ENCODE measurements at regions not wholly inside any gene's neighbourhood (a gene's known extent, or its start where the extent isn't known, plus 50 kb on each side); places are given as distances from the start of the nearest gene placed in this dataset.

- TF ChIP-seq CTCF (IDR thresholded peaks at IDR 0.05; ENCODE audit: low read depth, low read length, poor library complexity, severe bottlenecking) (no peak), EZH2phosphoT487 (IDR thresholded peaks at IDR 0.05; ENCODE audit: borderline replicate concordance, low read length) (no peak)
Observed at GRCh38 chr2:155836439-155836838, 496.1 kb downstream of the NR4A2 start.

All from DOHH2 (cell line).